ENCODE measurements at regions not wholly inside any gene's neighbourhood (a gene's known extent, or its start where the extent isn't known, plus 50 kb on each side); places are given as distances from the start of the nearest gene placed in this dataset.
"Not testable (repeated sequence)": the region's sequence is repeated elsewhere in the genome, so short reads cannot be mapped to it uniquely, and the experiment has no call there.

DNA sequence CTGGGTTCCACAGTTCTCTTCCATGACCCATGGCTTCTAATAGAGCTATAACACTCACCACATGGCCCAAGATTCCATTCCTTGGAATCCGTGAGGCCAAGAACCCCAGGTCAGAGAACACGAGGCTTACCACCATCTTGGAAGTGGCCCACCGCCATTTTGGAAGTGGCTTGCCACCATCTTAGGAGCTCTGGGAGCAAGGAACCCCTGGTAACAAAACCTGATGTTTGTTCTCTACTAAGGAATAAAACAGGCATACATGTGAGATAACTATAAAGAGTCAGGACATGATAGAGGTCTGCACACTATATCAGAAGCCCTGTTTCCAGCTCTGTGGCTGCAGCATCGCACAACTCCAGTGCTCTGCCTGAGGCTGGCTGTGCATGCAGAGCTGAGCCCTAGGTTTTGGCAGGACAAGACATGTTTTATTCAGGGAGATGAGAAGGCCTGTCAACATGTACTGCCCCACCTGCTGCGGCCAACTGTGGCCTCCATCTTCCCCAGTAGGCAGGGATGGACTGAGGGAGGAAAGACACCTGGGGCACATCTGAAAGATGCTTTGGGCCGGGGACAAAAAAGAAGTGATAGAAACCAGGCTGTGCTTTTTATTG is 344.9 kb downstream of the DAD1 start:
- Histone ChIP-seq H3K27me3 (ENCODE audit: control insufficient read depth, insufficient read depth, low read length) (no peaks in the 10 kb centered on the region), H3K27ac (no peak overlapping the region), H2AFZ (no peak overlapping the region), H3K4me3 (ENCODE audit: low read depth, low read length) (no peak overlapping the region), H3K4me1 (no peaks in the 10 kb centered on the region), H3K36me3 (ENCODE audit: control insufficient read depth, insufficient read depth, low read length) (no peaks in the 10 kb centered on the region), H3K4me2 (ENCODE audit: low read length) (no peak overlapping the region), H3K9me3 (ENCODE audit: control insufficient read depth, low read length) (no peaks in the 10 kb centered on the region), H3K79me2 (no peaks in the 10 kb centered on the region), H3K9ac (no peak overlapping the region)
- TF ChIP-seq CTCF (IDR thresholded peaks at IDR 0.05), result no peak

DNA sequence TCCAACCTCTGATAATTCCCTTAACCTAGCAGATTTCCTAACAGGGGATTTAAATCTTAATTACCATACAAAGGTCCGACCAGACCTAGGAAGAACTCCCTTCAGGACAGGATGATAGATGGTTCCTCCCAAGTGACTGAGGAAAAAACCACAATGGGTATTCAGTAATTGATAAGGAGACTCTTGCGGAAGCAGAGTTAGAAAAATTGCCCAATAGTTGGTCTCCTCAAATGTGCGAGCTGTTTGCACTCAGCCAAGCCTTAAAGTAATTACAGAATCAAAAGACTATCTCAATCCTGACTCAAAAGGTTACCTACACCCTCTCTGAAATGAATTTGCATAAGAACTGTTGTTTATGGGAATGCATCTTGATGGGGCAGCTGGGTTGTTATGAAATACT is 350.7 kb downstream of the DAD1 start:
- not testable (repeated sequence) for H3K4me3 ChIP-seq (ENCODE audit: low read depth, low read length); H3K4me1 ChIP-seq; H3K36me3 ChIP-seq (ENCODE audit: control insufficient read depth, insufficient read depth, low read length); H3K27ac ChIP-seq; H3K27me3 ChIP-seq (ENCODE audit: control insufficient read depth, insufficient read depth, low read length); H2AFZ ChIP-seq; H3K9me3 ChIP-seq (ENCODE audit: control insufficient read depth, low read length); H3K79me2 ChIP-seq; H3K9ac ChIP-seq; H3K4me2 ChIP-seq (ENCODE audit: low read length)

GRCh38 chr14:22233377-22233776 is 355.6 kb downstream of the DAD1 start:
- TF ChIP-seq CTCF (IDR thresholded peaks at IDR 0.05), result no peak
- Histone ChIP-seq H2AFZ (no peak overlapping the region), H3K79me2 (no peaks in the 10 kb centered on the region), H3K36me3 (ENCODE audit: control insufficient read depth, insufficient read depth, low read length) (no peaks in the 10 kb centered on the region), H3K4me2 (ENCODE audit: low read length) (no peak overlapping the region), H3K9ac (no peak overlapping the region), H3K27ac (no peak overlapping the region), H3K4me3 (ENCODE audit: low read depth, low read length) (no peak overlapping the region), H3K9me3 (ENCODE audit: control insufficient read depth, low read length) (no peaks in the 10 kb centered on the region), H3K27me3 (ENCODE audit: control insufficient read depth, insufficient read depth, low read length) (no peaks in the 10 kb centered on the region), H3K4me1 (no peaks in the 10 kb centered on the region)

- H3K4me2 ChIP-seq (ENCODE audit: low read length), result no peak overlapping the region
- H3K4me3 ChIP-seq (ENCODE audit: low read depth, low read length), result no peak overlapping the region
- H3K27me3 ChIP-seq (ENCODE audit: control insufficient read depth, insufficient read depth, low read length), result no peaks in the 10 kb centered on the region
- no peak for TF ChIP-seq CTCF (IDR thresholded peaks at IDR 0.05)
- no peaks in the 10 kb centered on the region for H3K79me2 ChIP-seq
- no peaks in the 10 kb centered on the region for H3K9me3 ChIP-seq (ENCODE audit: control insufficient read depth, low read length)
- H2AFZ ChIP-seq, result no peak overlapping the region
- H3K36me3 ChIP-seq (ENCODE audit: control insufficient read depth, insufficient read depth, low read length), result no peaks in the 10 kb centered on the region
- no peak overlapping the region for H3K9ac ChIP-seq
- H3K27ac ChIP-seq, result no peak overlapping the region
- H3K4me1 ChIP-seq, result no peaks in the 10 kb centered on the region
Measured at GRCh38 chr14:22232933-22233332, 356.1 kb downstream of the DAD1 start.

- Histone ChIP-seq H3K9ac (no peak overlapping the region), H3K4me2 (ENCODE audit: low read length) (no peak overlapping the region), H3K36me3 (ENCODE audit: control insufficient read depth, insufficient read depth, low read length) (no peaks in the 10 kb centered on the region), H3K4me3 (ENCODE audit: low read depth, low read length) (no peak overlapping the region), H3K4me1 (no peaks in the 10 kb centered on the region), H3K27me3 (ENCODE audit: control insufficient read depth, insufficient read depth, low read length) (no peaks in the 10 kb centered on the region), H3K27ac (no peak overlapping the region), H2AFZ (no peak overlapping the region), H3K79me2 (no peaks in the 10 kb centered on the region), H3K9me3 (ENCODE audit: control insufficient read depth, low read length) (no peaks in the 10 kb centered on the region)
- no peak for TF ChIP-seq CTCF (IDR thresholded peaks at IDR 0.05)
Measured at GRCh38 chr14:22232486-22232885, 356.5 kb downstream of the DAD1 start.
